ENCODE measurements at regions not wholly inside any gene's neighbourhood (a gene's known extent, or its start where the extent isn't known, plus 50 kb on each side); places are given as distances from the start of the nearest gene placed in this dataset.

GRCh38 chr10:42491001-42491592 is 147.3 kb downstream of the ZNF33B start:
- TF ChIP-seq EZH2 (optimal IDR thresholded peaks at IDR 0.05; ENCODE audit: low read depth, low read length) (no peak), EZH2phosphoT487 (IDR thresholded peaks at IDR 0.05; ENCODE audit: low read length) (no peak), CTCF (IDR thresholded peaks at IDR 0.05; ENCODE audit: low read length) (no peak)
- no peaks in the 10 kb centered on the region for H3K9me2 ChIP-seq (replicated peaks; ENCODE audit: insufficient read depth, low read length)
- H3K9me3 ChIP-seq (replicated peaks; ENCODE audit: insufficient read depth, low read length): no peaks in the 10 kb centered on the region
- no peak overlapping the region for H2AFZ ChIP-seq (ENCODE audit: low read length)
- no peaks in the 10 kb centered on the region for H3K4me1 ChIP-seq (ENCODE audit: low read length)
- no peak overlapping the region for H3K4me3 ChIP-seq (ENCODE audit: low read length)
- H3K27ac ChIP-seq (ENCODE audit: low read length): no peak overlapping the region
- DNase-seq: no peak
- H4K20me1 ChIP-seq (ENCODE audit: insufficient read depth, low read length): no peaks in the 10 kb centered on the region
- no peaks in the 10 kb centered on the region for H3K79me2 ChIP-seq (ENCODE audit: low read length)
- H3K9ac ChIP-seq (ENCODE audit: low read length): no peak overlapping the region
- H3F3A ChIP-seq (ENCODE audit: insufficient read depth, low read length): no peaks in the 10 kb centered on the region
- no peaks in the 10 kb centered on the region for H3K36me3 ChIP-seq (replicated peaks; ENCODE audit: insufficient read depth, low read length)
- no peak overlapping the region for H3K4me2 ChIP-seq (ENCODE audit: low read depth, low read length)
- H3K27me3 ChIP-seq (replicated peaks; ENCODE audit: insufficient read depth, low read length): no peaks in the 10 kb centered on the region

GRCh38 chr10:42490368-42490767 is 148.0 kb downstream of the ZNF33B start:
- no peak overlapping the region for H2AFZ ChIP-seq (ENCODE audit: low read length)
- no peaks in the 10 kb centered on the region for H3K27me3 ChIP-seq (replicated peaks; ENCODE audit: insufficient read depth, low read length)
- no peak overlapping the region for H3K27ac ChIP-seq (ENCODE audit: low read length)
- H4K20me1 ChIP-seq (ENCODE audit: insufficient read depth, low read length): no peaks in the 10 kb centered on the region
- no peaks in the 10 kb centered on the region for H3K79me2 ChIP-seq (ENCODE audit: low read length)
- H3K9me2 ChIP-seq (replicated peaks; ENCODE audit: insufficient read depth, low read length): no peaks in the 10 kb centered on the region
- H3K4me3 ChIP-seq (ENCODE audit: low read length): no peak overlapping the region
- H3F3A ChIP-seq (ENCODE audit: insufficient read depth, low read length): no peaks in the 10 kb centered on the region
- no peak overlapping the region for H3K4me2 ChIP-seq (ENCODE audit: low read depth, low read length)
- no peaks in the 10 kb centered on the region for H3K9me3 ChIP-seq (replicated peaks; ENCODE audit: insufficient read depth, low read length)
- no peak overlapping the region for H3K9ac ChIP-seq (ENCODE audit: low read length)
- no peaks in the 10 kb centered on the region for H3K4me1 ChIP-seq (ENCODE audit: low read length)
- TF ChIP-seq CTCF (IDR thresholded peaks at IDR 0.05; ENCODE audit: low read length) (no peak), EZH2phosphoT487 (IDR thresholded peaks at IDR 0.05; ENCODE audit: low read length) (no peak), EZH2 (optimal IDR thresholded peaks at IDR 0.05; ENCODE audit: low read depth, low read length) (no peak)
- DNase-seq: no peak
- no peaks in the 10 kb centered on the region for H3K36me3 ChIP-seq (replicated peaks; ENCODE audit: insufficient read depth, low read length)

- no peaks in the 10 kb centered on the region for H3K9me2 ChIP-seq (replicated peaks; ENCODE audit: insufficient read depth, low read length)
- no peak overlapping the region for H3K9ac ChIP-seq (ENCODE audit: low read length)
- H3F3A ChIP-seq (ENCODE audit: insufficient read depth, low read length): no peaks in the 10 kb centered on the region
- TF ChIP-seq EZH2phosphoT487 (IDR thresholded peaks at IDR 0.05; ENCODE audit: low read length) (no peak), EZH2 (optimal IDR thresholded peaks at IDR 0.05; ENCODE audit: low read depth, low read length) (no peak), CTCF (IDR thresholded peaks at IDR 0.05; ENCODE audit: low read length) (no peak)
- no peak overlapping the region for H2AFZ ChIP-seq (ENCODE audit: low read length)
- peak overlapping the region; percentile 16; the same call in 1 of the 2 replicates for H3K4me2 ChIP-seq (ENCODE audit: low read depth, low read length)
- no peak overlapping the region for H3K27ac ChIP-seq (ENCODE audit: low read length)
- no peaks in the 10 kb centered on the region for H3K79me2 ChIP-seq (ENCODE audit: low read length)
- no peaks in the 10 kb centered on the region for H4K20me1 ChIP-seq (ENCODE audit: insufficient read depth, low read length)
- no peaks in the 10 kb centered on the region for H3K4me1 ChIP-seq (ENCODE audit: low read length)
- no peaks in the 10 kb centered on the region for H3K27me3 ChIP-seq (replicated peaks; ENCODE audit: insufficient read depth, low read length)
- H3K4me3 ChIP-seq (ENCODE audit: low read length): no peak overlapping the region
- no peaks in the 10 kb centered on the region for H3K36me3 ChIP-seq (replicated peaks; ENCODE audit: insufficient read depth, low read length)
- no peak for DNase-seq
- H3K9me3 ChIP-seq (replicated peaks; ENCODE audit: insufficient read depth, low read length): no peaks in the 10 kb centered on the region
Observed at GRCh38 chr10:42488416-42488815, 150.0 kb downstream of the ZNF33B start.

Measured in MM.1S (cell line).